T-helper 9 cell (primary cell): ENCODE measurements at regions not wholly inside any gene's neighbourhood (a gene's known extent, or its start where the extent isn't known, plus 50 kb on each side); places are given as distances from the start of the nearest gene placed in this dataset.
"Not testable (repeated sequence)": the region's sequence is repeated elsewhere in the genome, so short reads cannot be mapped to it uniquely, and the experiment has no call there.

Experiments
- DNase-seq: peaks from one replicate; pipeline ENCODE4 v3.0.0-alpha.2; 2020

- not testable (repeated sequence) for DNase-seq
Measured at GRCh38 chr7:142435606-142436005, 177.7 kb upstream of the PRSS58 start.

DNA sequence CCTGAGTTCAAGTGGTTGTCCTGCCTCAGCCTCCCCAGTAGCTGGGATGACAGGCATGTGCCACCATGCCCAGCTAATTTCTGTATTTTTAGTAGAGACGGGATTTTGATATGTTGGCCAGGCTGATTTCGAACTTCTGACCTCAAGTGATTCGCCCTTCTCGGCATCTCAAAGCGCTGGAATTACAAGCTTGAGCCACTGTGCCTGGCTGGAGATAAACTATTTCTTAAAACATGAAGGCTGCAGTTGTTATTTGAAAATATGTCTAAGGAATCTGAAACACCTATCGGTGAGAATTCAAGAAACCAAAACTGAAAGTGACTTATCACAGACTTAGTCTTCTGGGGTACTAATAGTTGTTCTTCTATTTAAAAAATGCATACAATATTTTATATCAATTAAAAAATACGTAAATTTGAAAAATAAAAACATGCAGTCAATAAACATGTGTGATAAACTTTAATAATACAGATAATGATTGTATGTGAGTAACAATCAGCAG lies 176.9 kb upstream of the PRSS58 start:
- no peak for DNase-seq

DNA sequence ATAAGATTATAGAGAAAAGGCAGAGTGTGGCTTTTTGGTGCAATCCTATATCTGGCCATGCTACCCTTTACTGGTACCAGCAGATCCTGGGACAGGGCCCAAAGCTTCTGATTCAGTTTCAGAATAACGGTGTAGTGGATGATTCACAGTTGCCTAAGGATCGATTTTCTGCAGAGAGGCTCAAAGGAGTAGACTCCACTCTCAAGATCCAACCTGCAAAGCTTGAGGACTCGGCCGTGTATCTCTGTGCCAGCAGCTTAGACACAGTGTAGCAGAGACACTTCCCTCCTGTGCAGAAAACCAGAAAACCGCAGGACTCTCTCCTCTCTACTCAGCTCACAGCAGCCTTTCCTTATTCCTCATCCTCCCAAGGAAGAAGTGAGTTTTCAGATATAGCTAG lies 176.3 kb upstream of the PRSS58 start:
- DNase-seq, result not testable (repeated sequence)

DNA sequence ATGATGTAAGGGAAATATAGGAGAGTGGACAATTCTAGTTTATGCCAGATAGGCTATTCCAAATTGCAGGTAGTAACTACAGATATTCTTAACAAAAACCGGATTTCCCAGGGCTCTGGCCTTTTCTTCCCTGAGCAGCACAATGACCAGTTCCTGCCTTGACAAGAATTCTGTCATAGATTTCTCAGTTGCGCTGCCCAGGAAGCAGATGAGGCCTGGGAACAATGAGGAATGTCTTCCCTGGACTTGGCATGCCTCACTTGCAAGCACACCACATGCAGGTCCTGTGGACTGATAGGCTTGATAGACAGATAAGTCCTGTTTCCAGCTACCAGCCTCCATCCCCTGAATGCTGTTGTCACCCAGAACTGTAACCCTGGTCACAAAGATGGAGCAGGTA lies 174.5 kb upstream of the PRSS58 start:
- no peak for DNase-seq

DNA sequence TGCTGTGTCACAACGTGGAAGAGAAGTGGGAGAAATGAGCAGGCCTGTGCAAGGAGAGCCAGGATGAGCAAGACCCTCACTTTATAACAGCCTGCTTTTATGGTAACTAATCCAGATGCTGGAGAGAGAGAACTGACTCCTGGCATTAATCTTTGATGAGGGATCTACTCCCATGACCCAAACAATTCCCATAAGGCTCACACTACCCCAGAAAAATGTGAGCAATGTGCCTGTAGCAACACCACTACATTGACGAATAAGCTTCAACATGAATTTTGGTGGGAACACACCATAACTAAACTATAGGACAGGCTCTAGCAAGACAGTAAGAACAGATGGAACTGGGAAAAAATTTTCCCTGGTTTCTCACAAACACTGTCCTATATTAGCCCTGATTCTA lies 173.6 kb upstream of the PRSS58 start:
- no peak for DNase-seq

- DNase-seq, result no peak
Measured at GRCh38 chr7:142428094-142428493, 170.2 kb upstream of the PRSS58 start.

DNA sequence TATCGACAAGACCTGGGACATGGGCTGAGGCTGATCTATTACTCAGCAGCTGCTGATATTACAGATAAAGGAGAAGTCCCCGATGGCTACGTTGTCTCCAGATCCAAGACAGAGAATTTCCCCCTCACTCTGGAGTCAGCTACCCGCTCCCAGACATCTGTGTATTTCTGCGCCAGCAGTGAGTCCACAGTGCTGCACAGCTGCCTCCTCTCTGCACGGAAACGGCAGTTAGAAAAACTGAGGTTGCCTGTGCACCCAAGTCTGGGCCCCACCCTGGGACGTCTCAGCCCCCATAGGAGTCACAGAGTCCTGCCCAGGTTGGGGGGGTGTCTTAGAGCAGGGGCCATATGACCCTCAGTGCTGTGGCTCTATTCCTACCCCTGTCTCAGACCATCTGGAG lies 167.4 kb upstream of the PRSS58 start:
- no peak for DNase-seq

- DNase-seq, result no peak
Measured at GRCh38 chr7:142422621-142423020, 164.8 kb upstream of the PRSS58 start.

DNA sequence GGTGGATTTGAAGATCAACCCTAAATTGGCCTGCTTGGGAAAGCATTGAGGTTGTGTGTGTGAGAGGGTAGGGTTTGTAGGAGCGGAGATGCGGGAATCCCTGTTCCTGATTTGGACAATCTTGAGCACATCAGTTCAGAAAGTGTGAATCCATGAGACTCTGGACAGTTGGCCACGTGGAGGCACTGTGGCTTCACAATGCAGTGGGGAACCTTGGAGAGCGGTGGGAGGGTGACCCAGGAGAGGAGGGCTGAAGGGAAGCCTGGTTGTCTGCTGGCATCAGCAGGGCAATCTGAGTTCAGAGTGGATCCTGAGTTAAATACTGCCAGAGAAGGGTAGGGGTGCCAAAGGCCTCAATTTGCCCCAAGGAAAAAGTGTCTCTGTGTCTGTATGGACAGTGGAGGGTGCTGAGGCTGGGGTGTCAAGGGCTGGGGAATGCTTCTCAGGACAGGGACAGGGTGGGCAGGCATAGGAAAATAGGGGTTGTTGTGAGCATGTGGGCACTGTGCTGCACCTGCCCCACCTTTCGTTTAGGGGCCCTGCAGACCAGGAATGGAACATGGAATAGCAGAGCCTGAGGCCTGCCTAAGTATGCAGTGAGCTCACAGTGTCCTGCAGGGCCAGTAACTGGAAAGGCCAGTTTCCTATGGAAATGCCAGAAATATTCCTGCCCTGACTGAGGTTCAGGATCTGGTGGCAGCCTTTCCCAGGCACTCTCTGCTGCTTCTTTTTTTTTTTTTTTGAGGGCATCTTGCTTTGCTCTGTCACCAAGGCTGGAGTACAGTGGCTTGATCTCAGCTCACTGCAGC lies 162.9 kb upstream of the PRSS58 start:
- DNase-seq, result no peak

DNA sequence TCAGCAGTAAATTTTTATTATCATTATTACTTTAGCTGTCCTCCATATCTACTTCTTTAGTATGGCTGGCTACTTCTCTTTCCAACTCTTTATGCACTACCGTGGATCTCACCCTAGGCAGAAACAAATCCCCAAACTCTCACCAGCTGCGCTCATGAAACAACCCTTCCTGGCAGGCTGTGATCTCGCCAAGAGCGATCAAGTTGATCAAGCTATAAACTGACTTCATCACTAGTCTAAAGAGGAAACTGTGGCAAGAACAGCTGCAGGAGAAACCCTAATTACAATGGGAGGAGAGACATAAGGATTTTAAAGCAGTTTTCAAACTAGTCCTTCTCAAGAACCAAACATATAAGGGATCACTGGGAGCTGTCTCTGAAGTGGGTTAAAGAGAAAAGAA lies 160.5 kb upstream of the PRSS58 start:
- DNase-seq, result no peak

DNA sequence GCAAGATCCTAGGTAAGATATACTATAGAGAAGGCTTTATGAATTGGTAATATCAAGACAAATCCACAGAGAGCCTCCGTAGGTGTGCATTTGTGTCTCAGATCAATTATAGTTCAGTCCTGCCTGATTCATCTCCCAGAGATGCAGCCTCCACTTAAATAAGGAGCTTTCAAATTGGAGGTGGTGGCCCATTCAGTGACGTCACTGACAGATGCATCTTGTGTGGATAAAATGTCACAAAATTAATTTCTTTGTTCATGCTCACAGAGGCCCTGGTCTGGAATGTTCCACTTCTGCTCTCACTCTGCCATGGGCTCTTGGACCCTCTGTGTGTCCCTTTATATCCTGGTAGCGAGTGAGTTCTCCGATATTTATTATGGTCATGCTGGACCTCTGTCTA lies 157.1 kb upstream of the PRSS58 start:
- DNase-seq, result no peak

- DNase-seq, result no peak
Measured at GRCh38 chr7:142414135-142414534, 156.3 kb upstream of the PRSS58 start.

DNA sequence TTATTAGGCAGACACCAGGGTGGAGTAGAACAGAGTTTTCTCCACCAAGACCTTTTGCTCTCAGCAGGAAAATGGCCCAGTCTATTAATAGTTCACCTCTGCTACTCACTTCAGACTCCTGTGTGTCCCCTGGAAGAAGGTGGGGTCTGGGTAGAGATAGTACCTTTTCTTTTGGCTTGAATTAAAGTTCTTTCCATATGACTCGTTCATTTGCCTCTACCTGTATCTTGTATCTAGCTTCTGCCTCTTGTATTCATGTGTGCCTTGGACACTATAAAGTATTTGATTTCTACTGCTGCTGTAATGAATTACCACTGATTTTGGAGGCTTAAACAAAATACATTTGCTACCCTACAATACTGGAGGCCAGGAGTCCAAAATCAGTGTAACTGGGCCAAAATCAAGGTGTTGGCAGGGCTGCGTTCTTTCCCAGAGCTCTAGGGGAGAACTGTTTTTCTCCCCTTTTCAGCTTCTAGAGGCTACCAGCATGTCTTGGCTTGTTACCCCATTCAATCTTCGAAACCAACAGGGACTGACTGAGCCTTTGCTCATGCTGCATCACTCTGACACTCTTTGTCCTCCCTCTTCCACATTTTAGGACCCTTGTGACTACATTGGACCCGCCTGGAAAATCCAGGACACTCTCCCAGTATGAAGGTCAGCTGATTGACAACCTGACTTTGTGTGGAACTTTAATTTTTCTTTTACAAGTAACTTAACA lies 155.6 kb upstream of the PRSS58 start:
- DNase-seq, result no peak

GRCh38 chr7:142412551-142413193 lies 154.8 kb upstream of the PRSS58 start:
- DNase-seq, result peak; percentile 8

- DNase-seq, result no peak
Measured at GRCh38 chr7:142409471-142409870, 151.6 kb upstream of the PRSS58 start.

- no peak for DNase-seq
Measured at GRCh38 chr7:142408794-142409193, 150.9 kb upstream of the PRSS58 start.

DNA sequence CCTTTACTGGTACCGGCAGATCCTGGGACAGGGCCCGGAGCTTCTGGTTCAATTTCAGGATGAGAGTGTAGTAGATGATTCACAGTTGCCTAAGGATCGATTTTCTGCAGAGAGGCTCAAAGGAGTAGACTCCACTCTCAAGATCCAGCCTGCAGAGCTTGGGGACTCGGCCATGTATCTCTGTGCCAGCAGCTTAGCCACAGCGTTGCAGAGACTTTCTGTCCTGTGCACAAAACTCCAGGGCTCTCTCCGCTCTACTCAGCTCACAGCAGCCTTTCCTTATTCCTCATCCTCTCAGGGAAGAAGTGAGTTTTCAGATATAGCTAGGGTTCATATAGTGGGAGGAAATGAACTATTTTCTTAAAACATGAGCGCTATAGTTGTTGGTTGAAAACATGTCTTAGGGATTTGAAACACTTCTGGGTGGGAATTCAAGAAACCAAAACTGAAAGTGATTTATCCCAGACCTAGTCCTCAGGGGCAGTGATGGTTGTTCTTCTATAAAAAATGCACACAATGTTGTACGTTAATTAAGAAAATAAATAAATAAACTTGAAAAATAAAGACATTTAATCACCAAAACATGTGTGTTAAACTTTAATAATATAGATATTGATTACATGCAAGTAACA lies 150.2 kb upstream of the PRSS58 start:
- DNase-seq, result no peak

DNA sequence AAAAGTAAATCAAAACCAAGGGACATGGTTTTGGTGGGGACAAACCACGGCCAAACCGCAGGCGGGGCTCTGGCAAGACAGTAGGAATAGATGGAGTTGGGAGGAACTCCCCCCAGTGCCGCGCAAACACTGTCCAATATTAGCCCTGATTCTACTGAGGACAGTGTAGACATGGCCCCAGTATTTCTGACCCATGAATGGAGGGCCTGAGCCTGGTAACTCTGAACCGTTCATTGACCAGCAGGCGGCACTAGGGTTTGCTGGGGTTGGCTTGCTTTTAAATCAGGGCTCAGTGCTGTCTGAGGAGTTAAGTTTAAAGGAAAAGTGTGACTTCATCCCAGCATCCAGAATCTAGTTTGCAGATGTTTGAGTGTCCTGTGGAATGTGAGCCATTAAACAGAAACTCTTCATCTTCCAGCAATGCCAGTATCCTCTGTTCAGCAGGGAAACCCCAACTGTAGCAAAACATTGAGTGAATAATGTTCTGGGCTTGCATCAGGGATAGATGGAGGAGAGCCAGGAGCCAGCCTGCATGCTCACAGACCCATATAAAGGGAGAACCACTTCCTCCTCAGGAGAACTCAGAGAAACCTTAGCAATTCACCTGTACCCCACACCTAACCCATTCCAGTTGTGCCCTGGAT lies 147.4 kb upstream of the PRSS58 start:
- DNase-seq, result no peak

DNA sequence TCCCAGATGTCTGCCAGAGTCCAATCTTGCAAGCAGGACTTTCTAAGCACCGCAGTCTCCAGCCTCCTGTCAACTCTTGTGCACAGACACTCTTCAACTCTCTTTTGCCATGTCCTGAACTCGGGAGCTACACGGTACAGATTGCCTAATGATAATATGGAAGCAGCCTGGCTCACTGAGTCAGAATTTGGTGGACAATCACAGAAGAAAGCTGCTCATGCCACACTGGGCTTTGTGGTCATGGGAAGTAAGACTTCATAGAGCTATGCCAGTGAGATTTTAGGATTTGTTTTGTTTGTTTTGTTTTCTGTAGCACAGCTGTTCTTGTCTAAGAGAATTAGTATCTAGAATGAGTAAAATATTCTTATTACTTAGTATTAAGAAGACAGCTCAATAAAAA lies 144.1 kb upstream of the PRSS58 start:
- DNase-seq, result no peak

GRCh38 chr7:142400042-142400533 lies 142.2 kb upstream of the PRSS58 start:
- no peak for DNase-seq

GRCh38 chr7:142391191-142391992 lies 133.5 kb upstream of the PRSS58 start:
- peak; percentile 33 for DNase-seq

DNA sequence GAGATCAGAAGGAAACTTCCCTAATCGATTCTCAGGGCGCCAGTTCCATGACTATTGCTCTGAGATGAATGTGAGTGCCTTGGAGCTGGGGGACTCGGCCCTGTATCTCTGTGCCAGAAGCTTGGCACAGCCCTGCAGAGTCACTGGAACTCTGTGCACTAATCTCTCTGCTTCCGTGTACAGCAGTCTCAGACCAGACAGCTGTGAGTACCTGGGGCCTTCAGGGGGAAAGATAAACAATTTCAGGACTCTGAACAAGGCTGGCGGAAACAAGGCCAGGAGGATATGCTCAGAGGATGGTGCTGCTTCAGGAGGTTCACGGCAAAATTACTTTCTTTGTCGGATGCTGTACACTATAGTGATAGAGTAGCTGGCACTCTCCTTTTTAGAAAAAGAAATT lies 131.7 kb upstream of the PRSS58 start:
- no peak for DNase-seq
